ENCODE measurements at regions not wholly inside any gene's neighbourhood (a gene's known extent, or its start where the extent isn't known, plus 50 kb on each side); places are given as distances from the start of the nearest gene placed in this dataset.
"Not testable (repeated sequence)": the region's sequence is repeated elsewhere in the genome, so short reads cannot be mapped to it uniquely, and the experiment has no call there.

DNA sequence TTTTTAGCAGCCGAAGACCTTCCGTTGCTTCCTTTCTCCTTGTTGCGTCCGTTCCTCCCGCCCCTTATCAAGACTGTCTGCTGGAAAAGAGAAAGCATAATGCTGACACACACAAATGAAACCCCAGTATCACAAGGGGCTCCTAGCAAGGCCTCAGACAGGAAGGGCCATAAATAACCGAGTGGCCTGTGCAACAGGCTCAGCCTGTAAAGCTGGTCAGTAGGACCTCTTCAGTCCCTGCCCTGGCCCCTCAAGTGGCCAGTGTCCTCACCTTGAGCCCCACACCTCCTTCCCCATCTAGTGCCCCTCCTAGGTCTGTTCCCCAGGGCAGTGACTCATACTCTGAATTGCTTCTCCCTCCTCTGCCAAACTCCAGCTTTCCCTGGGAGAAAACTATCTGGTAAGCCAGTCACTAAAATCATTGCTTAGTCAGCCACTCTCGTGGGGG, 174.6 kb upstream of the IL12B start:
- no peak for DNase-seq

DNA sequence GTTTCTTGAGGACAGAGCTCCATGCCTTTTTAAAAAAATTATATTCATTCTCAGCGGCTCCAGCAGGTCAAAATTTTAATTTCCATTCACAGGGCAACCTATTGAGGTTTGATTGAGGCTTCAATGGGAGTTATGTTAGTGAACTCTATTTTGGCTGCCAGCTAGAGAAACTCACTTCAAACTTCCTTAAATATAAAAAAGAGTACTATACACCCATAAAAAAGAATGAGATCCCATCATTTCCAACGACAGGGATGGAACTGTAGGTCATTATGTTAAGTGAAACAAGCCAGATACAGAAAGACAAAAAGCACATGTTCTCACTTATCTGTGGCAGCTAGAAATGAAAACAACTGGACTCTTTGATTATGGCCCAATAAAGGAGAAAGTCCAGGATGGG, 176.8 kb upstream of the IL12B start:
- DNase-seq = no peak

DNA sequence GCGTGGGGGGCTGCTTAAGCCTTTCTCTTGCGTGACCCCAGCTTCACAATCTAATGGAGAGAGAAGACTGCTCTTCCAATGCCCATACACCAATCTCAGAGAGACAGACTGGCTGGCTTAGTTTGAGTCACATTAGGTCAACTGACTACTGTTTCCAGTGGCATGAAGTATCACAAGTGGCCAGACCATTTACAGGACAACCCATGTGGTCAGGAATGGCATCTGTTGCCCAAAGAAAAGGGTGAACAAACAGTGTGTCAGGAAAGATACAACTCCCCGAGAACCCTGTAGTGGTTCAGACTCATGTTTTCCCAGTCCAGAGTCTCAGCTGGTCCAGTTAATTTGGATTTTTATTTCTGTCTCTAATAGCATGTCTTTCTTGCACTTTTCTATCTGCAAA, 177.4 kb upstream of the IL12B start:
- no peak for DNase-seq

DNA sequence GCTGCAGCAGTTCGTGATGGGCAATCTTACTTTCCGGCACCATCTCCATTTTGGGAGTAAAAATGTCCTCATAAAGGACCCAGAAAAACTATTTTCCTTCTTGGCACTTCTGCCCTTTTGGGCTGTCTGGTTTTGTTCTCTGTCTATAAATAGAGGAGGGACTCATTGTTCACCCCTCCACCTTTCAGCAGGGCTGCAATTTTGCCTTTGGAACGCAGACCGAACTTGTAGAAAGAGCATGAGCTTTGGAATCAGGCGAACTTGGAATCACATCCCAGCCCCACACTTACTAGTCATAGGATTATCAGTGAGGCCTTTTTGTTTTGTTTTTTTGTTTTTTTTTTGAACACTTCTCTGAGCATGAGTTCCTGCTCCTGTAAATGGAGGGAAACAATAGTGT, 178.1 kb upstream of the IL12B start:
- DNase-seq = no peak

DNA sequence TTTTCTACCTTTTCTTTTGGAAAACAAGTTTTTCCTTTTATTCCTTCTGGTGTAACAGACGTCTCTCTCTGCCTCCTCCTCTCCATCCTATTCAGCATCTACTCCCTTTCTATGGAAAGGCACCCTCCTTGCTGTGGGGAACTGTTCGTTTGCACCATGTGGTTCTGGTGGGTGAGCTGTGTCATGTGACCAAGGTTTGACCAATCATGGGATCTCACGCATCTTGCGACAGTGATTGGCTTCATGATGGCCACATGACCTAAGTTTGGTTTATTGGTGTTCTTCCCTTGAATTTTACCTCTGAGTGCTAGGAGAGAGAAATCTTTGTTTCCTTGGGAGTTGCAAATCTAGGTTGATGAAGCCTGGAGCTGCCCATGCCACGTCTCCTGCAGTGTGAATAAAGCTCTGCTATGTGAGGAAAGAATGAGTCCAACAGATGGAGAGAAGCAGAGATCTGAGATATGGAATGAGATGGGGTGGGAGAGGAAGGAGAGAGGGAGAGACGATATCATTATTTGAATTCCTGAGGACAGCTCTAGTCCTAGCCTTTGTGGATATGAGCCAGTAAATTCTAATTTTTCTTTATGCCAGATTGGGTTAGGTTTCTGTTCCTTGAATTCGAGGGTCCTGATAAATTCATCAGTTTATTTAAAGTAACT, 178.8 kb upstream of the IL12B start:
- DNase-seq = no peak

DNA sequence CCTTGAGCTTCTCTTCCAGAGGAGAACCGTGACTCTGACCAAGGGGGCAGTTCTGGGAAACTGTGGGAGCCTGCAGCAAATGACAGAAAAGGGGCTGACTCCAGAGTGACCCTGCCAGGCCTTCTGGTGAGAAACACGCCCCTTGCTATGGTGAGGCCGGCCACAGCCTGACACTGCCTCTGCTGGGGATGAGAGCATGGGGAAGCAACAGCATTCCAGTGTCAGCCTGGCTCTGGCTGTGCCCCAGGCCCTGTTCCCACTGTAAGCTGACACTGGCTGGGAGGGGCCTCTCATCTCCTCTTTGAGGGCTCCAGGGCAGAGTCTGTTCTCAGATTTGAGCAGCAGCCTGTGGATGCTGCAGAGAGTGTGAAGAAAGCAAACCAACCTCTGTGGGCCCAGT, 180.0 kb upstream of the IL12B start:
- DNase-seq = no peak

DNA sequence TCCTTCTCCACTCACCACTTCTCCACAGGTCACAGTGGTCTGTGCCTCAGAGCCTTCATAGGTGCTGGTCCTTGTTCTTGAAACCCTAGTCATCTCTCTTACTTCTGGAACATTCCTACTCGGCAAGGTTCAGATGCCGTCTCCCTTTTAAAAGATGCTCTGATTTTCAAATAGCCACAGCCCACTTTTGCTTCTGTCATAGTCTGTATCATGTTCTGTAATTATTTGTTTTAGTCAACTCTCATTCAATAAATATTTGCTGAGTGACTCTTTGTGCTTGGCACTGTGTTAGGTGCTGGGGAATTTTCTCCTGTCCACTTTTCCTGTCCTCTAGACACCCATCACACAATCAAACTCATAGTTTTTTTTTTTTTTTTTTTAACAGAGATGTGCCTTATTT, 181.3 kb upstream of the IL12B start:
- DNase-seq = no peak

DNA sequence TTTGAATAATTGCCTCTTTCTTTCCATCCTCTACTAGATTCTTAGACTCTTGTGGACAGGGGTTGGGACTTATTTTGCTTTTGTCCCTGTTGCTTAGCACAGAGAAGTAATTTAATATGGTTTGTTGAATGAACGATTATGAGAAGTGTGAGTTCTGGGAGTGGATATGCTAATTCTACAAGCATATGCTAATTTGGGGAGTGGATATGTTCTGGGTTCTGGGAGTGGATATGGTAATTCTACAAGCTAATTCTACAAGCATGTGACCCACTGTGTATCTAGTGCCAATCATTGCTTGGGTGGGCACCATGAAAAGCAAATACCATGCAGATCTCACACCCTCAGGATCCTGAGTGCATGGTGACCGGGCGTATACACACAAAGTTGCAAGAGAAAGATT, 181.8 kb upstream of the IL12B start:
- no peak for DNase-seq

DNA sequence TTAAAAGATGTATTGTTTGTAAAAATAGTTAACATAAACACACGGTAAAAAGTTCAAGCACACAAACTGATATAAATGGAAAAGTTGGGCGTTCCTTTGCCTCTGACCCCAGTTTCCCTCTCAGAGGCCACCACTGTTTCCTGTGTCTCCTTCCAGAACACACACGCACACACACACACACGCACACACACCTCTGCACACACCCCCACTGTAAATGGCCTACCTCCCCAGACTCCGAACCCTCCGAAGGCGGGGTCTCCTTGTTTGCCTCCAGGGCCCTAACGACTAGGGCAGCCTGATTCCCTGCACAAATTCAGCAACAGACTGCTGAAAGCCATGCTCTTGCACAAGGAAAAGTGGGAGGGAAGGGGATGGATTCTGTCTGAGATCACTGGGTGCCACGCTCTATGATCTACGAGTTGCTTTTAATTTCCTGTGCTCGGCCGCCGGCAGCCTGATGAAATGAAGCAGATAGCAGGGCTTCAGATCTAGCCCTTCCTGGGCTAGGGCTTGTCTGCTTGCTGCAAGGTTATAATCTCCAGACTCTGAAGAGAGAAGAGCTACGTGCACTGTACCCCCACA, 184.0 kb upstream of the IL12B start:
- no peak for DNase-seq

DNA sequence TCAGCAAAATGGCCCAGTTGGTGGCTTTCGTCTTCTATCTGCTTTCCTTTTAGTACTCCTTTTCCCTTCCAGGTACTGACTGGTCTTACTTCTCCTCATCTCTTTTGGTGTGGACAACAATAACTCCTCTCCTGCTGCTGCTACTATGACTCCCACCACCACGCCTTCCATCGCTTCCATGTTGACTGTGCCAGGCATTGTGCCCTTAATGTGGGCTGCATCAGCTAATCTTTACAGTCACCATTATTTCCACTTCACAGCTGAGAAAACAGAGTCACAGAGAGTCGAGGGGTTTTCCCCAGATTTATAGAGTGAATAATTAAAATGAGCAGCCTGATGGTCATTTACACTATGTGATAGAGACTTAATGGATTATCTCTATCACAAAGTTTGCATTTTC, 184.9 kb upstream of the IL12B start:
- no peak for DNase-seq

DNA sequence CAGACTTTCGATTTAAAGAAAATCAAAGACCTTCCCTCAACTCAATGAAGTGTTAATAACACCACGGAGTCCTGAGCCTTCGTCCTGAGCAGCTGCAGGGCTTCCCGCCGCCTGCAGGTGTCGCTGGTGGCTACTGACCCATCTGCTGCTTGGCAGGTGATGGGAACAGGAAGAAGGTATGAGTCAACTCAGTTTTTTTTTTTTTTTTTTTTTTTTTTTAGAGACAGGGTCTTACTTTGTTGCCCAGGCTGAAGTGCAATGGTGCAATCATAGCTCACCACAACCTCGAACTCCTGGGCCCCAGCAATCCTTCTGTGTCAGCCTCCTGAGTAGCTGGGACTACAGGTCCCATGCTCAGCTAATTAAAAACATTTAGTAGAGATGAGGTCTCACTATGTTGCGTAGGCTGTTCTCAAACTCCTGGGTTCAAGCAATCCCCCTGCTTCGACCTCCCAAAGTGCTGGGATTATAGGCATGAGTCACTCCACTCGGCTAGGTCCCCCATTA, 185.7 kb upstream of the IL12B start:
- peak; percentile 12 to 19 for DNase-seq

DNA sequence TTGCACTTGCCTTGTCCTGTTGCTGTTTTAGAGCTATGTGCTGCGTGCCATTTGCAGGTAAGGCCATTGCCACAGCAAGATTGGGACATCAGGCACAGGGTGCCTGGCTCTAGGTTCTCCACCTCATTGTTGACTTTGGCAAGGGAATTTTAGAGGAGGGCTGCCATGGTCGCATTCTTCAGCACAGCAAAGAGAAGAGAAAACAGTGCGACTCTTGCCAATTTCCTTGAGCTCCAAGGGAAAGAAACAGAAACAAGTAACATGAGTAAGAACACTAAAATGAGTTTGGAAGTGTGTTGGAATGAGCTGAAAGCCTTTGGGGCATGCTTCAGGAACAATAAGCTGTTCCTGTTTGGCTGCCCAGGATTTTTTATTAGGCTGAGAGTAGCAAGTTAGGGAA, 188.1 kb upstream of the IL12B start:
- DNase-seq = no peak

DNA sequence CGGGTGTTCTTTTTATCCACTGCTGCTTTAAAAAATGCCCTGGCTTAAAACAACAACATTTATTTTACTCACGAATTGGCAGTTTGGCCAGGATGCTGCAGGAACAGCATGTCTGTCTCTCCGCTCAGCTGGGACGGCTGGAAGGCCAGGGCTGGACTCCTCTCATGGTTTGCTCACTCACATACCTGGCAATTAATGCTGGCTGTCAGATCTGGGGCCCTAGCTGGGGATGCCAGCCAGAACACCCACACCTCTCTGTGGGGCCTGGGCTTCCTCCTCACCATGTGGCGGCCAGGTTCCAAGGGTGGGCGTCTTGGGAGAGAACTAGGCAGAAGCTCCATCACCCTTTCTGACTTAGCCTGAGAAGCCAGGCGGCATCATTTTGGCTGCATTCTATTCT, 189.1 kb upstream of the IL12B start:
- no peak for DNase-seq

DNA sequence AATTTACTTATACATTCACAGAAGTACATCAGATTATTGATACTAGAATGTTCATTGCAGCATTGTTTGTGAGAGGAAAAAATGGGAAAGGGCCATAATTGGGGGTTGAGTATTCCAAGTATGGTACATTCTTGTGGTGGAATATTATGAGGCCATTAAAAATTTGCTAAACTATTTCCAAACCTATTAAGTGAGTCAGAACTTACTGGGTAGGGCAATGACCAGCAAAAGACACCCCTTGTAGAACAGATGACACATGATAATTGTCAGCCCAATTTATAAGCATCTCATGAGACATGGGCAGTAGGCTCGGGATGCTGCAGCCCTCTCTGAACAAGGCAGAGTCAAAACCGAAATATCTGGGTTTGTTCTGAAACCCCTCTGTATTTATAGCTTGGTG, 192.6 kb upstream of the IL12B start:
- no peak for DNase-seq

DNA sequence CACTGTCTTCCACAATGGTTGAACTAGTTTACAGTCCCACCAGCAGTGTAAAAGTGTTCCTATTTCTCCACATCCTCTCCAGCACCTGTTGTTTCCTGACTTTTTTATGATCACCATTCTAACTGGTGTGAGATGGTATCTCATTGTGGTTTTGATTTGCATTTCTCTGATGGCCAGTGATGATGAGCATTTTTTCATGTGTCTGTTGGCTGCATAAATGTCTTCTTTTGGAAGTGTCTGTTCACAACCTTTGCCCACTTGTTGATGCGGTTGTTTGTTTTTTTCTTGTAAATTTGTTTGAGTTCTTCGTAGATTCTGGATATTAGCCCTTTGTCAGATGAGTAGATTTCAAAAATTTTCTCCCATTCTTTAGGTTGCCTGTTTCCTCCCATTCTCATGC, 194.0 kb upstream of the IL12B start:
- DNase-seq = not testable (repeated sequence)

DNA sequence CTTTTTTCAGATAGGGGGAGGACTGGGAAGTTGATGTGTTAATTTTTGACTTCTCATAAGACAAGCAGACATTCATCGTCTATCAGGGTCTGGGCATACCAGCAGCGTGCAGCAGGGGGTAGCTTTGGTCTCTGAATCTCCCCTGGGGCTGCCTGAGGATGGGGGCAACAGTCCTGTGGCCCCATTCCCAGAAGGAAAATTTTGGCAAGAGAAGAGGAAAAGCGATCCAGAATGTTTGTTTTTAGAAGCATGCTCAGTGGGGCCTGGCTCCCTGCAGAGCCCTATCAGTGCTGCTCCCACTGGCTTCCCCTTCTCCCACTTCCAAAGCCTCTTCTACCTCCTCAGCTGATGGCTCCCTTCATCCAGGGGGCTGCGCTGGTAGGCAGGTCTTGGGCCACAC, 194.8 kb upstream of the IL12B start:
- no peak for DNase-seq

DNA sequence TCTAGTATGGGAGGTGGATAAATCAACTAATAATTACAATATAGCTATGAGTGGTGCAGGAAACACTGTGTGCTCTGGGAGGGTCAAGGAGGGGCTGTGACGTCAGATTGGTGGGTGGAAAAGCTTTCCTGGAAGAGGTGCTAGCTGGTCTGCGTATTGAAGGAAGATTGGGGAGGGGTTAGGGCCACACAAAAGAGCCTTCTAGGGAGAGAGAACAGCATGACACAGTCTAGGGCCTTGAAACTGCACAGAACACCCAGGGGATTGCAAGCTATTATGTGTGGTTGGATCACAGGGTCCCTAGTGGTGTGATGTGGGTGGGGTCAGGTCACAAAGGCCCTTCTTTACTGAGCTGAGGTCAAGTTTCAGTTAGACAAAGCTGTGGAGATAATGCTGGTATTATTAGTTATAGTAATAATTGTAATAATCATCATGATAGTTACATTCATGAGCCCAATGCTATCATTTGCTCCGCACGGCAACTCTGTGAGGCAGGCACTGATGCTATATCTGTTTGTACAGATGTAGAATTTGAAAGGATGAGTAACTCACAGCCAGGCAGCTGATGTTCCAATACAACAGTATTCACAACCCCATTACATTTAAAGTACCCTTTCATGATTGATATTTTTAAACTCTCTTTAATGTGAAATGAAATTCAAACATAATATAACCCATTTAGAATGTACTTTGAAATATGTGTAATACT, 197.4 kb upstream of the IL12B start:
- DNase-seq = peak in 1 of 2 experiments; percentile 1

DNA sequence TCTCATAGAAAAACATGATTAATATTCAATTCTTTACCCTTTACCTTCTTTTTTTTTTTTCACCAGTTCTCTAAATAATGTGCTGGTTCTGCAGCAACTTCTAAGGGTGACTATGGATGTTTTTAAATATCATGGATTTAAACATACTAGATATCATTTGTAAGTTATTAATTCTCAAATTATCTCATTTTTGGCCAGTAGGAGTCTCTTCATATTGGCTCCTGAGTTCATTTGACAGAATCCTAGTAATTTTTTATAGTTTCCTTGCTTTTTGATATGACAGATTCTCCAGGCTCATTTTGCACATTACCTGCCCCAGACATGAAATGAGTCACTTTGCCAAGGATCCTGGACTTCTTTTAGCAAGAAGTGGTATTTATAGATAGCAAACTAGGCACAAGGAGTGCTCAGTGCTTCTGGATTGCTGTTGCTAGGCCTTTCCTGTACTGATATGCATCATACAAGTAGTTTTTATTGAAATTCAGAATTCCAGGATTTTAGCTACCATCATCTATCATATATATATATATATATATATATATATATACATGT, 201.3 kb upstream of the IL12B start:
- no peak for DNase-seq

DNA sequence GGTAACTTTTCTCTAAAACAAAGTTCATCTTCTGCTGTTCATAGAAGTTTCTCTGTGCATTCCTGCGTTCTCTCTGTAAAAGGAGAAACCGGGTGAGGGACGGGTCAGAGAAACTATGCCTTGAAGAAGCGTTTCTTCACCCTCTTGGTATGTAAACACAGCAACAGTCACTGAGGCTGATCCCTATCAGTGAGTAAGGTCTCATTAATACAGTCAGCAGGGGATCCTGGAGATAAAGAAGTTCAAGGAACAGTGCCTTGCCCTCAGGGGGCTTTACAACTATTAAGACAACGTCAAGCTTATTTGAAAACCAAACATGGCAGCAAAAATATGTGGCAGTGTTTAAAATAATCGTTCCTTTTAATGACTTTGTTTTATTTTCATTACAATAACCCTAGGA, 202.9 kb upstream of the IL12B start:
- no peak for DNase-seq

DNA sequence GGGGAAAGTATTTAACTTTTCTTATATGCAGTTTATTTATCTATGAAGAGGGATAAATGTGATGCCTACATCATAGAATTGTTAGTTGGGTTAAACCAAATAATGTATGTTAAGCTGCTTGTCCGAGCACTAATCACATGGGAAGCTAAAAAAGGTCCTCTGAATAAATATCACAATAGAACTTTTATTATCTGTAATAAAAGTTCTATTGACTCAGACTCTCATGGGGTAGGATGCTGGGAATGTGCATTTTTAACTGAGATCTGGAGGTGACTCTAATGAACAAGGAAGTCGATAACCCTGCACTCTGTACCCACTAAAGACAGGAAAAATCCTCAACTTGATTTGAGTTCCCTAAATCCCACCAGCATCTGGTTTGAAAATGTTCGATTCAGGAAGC, 205.9 kb upstream of the IL12B start:
- DNase-seq = no peak

DNA sequence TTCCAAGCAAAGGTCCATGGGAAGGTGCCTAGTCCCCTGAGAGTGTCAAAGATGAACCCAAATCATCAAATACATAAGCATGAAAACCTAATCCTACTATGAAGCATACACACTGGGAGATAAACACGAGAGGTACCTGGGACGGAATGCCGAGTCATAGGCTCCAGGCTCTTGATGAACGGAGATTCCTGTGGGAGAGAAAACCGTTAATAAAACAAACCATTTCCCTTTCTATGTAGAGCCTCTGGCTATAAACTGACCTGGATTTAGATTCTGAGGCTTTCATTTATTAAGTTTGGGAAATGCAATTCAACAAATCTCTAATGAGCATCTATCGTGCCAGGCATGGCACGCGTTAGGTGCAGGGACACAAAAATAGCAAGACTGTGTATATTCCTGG, 206.4 kb upstream of the IL12B start:
- no peak for DNase-seq

DNA sequence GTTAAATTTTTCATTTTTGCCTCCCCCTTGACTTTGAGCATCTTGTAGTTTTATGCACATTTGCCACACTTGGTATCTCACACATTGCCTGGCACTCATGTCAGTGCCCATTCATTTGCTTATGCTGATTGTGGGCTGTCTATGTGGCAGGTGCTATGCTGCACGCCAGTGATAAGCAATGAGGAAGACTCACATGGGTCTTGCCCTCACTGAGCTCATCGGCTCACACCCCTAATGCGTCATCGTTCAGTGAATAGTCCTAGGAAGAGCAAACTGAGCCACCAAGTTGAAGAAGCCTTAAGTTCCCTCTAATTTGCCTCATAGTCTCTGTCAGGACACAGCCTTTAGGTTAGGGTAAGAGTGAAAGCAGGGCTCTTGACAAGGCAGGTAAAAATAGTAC, 209.4 kb upstream of the IL12B start:
- no peak for DNase-seq

DNA sequence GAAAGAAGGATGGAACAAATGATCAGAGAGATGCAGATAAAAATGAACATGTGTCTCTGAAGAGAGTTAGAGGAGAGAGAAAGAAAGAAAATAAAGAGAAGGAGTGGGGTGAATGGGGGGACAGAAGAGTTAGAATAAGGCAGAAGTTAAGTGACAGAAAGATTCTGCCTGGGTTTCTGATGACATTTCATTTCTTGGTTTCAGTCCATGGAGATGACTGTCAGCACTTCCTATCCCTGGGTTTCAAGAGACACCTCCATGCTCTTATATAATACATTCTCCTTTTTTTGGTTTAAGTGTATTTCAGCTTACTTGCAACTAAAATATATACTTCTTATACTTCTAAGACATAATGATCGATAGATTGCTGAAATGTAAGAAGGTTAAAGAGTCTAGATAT, 213.0 kb upstream of the IL12B start:
- no peak for DNase-seq

DNA sequence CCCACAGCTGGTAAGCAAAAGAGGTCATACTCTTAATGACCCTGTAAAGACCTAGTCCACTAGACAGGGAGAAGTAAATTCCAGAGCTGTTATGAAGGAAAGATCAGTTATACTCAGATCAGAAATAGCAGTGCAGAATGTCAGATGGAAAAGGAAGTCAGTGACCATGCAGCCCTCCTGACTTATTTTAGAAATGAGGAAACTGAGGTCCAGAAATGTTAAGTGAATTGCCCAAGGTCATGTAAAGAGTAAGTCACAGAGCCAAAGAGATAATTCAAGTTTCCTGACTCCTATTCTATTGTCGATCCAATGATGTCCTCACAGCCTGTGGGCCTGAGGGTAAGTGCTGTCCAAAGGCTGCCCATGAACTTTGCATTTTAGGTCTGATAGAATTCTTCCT, 214.9 kb upstream of the IL12B start:
- DNase-seq = no peak
